ENCODE measurements at regions not wholly inside any gene's neighbourhood (a gene's known extent, or its start where the extent isn't known, plus 50 kb on each side); places are given as distances from the start of the nearest gene placed in this dataset.

- POLR2A ChIA-PET = no interaction called here
- no TSS peak for BruUV-seq (replicated peaks)
- Mint-ChIP-seq H3K9me3 (ENCODE audit: unreplicated experiment) (no peaks in the 10 kb centered on the region), H3K27ac (ENCODE audit: low read depth, unreplicated experiment) (no peak overlapping the region), H3K4me1 (ENCODE audit: insufficient read depth, unreplicated experiment) (no peaks in the 10 kb centered on the region), H3K36me3 (ENCODE audit: insufficient read depth, unreplicated experiment) (no peaks in the 10 kb centered on the region), H3K4me3 (ENCODE audit: unreplicated experiment) (no peak overlapping the region), H3K27me3 (ENCODE audit: insufficient read depth, unreplicated experiment) (no peaks in the 10 kb centered on the region)
- intact Hi-C loops (cut with micrococcal nuclease) = no loop called here
- no peak for DNase-seq (ENCODE audit: unreplicated experiment)
- no peak for TF ChIP-seq CTCF (IDR thresholded peaks at IDR 0.05; ENCODE audit: unreplicated experiment)
- CTCF ChIA-PET = no interaction called here
These were observed 253.0 kb downstream of the QKI start for GRCh38 chr6:163667372-163668060.

- POLR2A ChIA-PET = no interaction called here
- CTCF ChIA-PET = no interaction called here
- no peak for DNase-seq (ENCODE audit: unreplicated experiment)
These were observed 250.9 kb downstream of the QKI start for GRCh38 chr6:163665464-163665863.

GRCh38 chr6:163663575-163663974 lies 249.1 kb downstream of the QKI start:
- no peak overlapping the region for H3K4me3 Mint-ChIP-seq (ENCODE audit: unreplicated experiment)
- no peaks in the 10 kb centered on the region for H3K36me3 Mint-ChIP-seq (ENCODE audit: insufficient read depth, unreplicated experiment)
- no peak for TF ChIP-seq CTCF (IDR thresholded peaks at IDR 0.05; ENCODE audit: unreplicated experiment)
- no TSS peak for BruUV-seq (replicated peaks)
- no peak for DNase-seq (ENCODE audit: unreplicated experiment)
- H3K4me1 Mint-ChIP-seq (ENCODE audit: insufficient read depth, unreplicated experiment) = no peaks in the 10 kb centered on the region
- intact Hi-C loops (cut with micrococcal nuclease) = no loop called here
- ChIA-PET POLR2A (no interaction called here), CTCF (interaction anchor here (0.5 kb wide), 1 partner anchor 552 kb away, joined by 4 read pairs; no protein-coding TSS in a partner anchor)
- no peaks in the 10 kb centered on the region for H3K9me3 Mint-ChIP-seq (ENCODE audit: unreplicated experiment)
- no peaks in the 10 kb centered on the region for H3K27me3 Mint-ChIP-seq (ENCODE audit: insufficient read depth, unreplicated experiment)
- H3K27ac Mint-ChIP-seq (ENCODE audit: low read depth, unreplicated experiment) = no peak overlapping the region

More at GRCh38 chr6:163665464-163665863, 250.9 kb downstream of the QKI start:
- no peak for TF ChIP-seq CTCF (IDR thresholded peaks at IDR 0.05; ENCODE audit: unreplicated experiment)
- H3K27ac Mint-ChIP-seq (ENCODE audit: low read depth, unreplicated experiment) = no peak overlapping the region
- intact Hi-C loops (cut with micrococcal nuclease) = no loop called here
- no TSS peak for BruUV-seq (replicated peaks)
- no peaks in the 10 kb centered on the region for H3K4me1 Mint-ChIP-seq (ENCODE audit: insufficient read depth, unreplicated experiment)
- no peaks in the 10 kb centered on the region for H3K36me3 Mint-ChIP-seq (ENCODE audit: insufficient read depth, unreplicated experiment)
- no peaks in the 10 kb centered on the region for H3K9me3 Mint-ChIP-seq (ENCODE audit: unreplicated experiment)
- no peaks in the 10 kb centered on the region for H3K27me3 Mint-ChIP-seq (ENCODE audit: insufficient read depth, unreplicated experiment)
- H3K4me3 Mint-ChIP-seq (ENCODE audit: unreplicated experiment) = no peak overlapping the region

- TF ChIP-seq CTCF (IDR thresholded peaks at IDR 0.05; ENCODE audit: unreplicated experiment) = no peak
- Mint-ChIP-seq H3K4me3 (ENCODE audit: unreplicated experiment) (no peak overlapping the region), H3K36me3 (ENCODE audit: insufficient read depth, unreplicated experiment) (no peaks in the 10 kb centered on the region), H3K27ac (ENCODE audit: low read depth, unreplicated experiment) (no peak overlapping the region), H3K9me3 (ENCODE audit: unreplicated experiment) (no peaks in the 10 kb centered on the region), H3K4me1 (ENCODE audit: insufficient read depth, unreplicated experiment) (no peaks in the 10 kb centered on the region), H3K27me3 (ENCODE audit: insufficient read depth, unreplicated experiment) (no peaks in the 10 kb centered on the region)
- ChIA-PET POLR2A (no interaction called here), CTCF (no interaction called here)
- BruUV-seq (replicated peaks) = no TSS peak
- intact Hi-C loops (cut with micrococcal nuclease) = no loop called here
- DNase-seq (ENCODE audit: unreplicated experiment) = no peak
These were observed 248.2 kb downstream of the QKI start for GRCh38 chr6:163662604-163663225.
